ENCODE measurements at regions not wholly inside any gene's neighbourhood (a gene's known extent, or its start where the extent isn't known, plus 50 kb on each side); places are given as distances from the start of the nearest gene placed in this dataset.

- no peaks in the 10 kb centered on the region for H3K27me3 ChIP-seq
- no peak overlapping the region for H3K4me3 ChIP-seq
- H3K4me1 ChIP-seq: no peaks in the 10 kb centered on the region
- DNase-seq (ENCODE audit: low spot score in 2 of 2): peak in 1 of 2 donors; percentile 45
- TF ChIP-seq, protein P1, sequence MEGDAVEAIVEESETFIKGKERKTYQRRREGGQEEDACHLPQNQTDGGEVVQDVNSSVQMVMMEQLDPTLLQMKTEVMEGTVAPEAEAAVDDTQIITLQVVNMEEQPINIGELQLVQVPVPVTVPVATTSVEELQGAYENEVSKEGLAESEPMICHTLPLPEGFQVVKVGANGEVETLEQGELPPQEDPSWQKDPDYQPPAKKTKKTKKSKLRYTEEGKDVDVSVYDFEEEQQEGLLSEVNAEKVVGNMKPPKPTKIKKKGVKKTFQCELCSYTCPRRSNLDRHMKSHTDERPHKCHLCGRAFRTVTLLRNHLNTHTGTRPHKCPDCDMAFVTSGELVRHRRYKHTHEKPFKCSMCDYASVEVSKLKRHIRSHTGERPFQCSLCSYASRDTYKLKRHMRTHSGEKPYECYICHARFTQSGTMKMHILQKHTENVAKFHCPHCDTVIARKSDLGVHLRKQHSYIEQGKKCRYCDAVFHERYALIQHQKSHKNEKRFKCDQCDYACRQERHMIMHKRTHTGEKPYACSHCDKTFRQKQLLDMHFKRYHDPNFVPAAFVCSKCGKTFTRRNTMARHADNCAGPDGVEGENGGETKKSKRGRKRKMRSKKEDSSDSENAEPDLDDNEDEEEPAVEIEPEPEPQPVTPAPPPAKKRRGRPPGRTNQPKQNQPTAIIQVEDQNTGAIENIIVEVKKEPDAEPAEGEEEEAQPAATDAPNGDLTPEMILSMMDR (IDR thresholded peaks at IDR 0.05): no peak
- H3K36me3 ChIP-seq: no peaks in the 10 kb centered on the region
- intact Hi-C loops (cut with DNase I): no loop called here
- no peaks in the 10 kb centered on the region for H3K9me3 ChIP-seq
- no peak overlapping the region for H3K27ac ChIP-seq
Measured at GRCh38 chr15:66956672-66957430, 108.6 kb upstream of the SMAD3 start.

- peak in 1 of 2 donors; percentile 25 for DNase-seq (ENCODE audit: low spot score in 2 of 2)
- intact Hi-C loops (cut with DNase I): no loop called here
- Histone ChIP-seq H3K4me1 (no peaks in the 10 kb centered on the region), H3K36me3 (no peaks in the 10 kb centered on the region), H3K27me3 (no peaks in the 10 kb centered on the region), H3K4me3 (no peak overlapping the region), H3K9me3 (no peaks in the 10 kb centered on the region), H3K27ac (no peak overlapping the region)
- TF ChIP-seq, protein P1 (IDR thresholded peaks at IDR 0.05): no peak
Measured at GRCh38 chr15:66957431-66957720, 108.0 kb upstream of the SMAD3 start.

DNA sequence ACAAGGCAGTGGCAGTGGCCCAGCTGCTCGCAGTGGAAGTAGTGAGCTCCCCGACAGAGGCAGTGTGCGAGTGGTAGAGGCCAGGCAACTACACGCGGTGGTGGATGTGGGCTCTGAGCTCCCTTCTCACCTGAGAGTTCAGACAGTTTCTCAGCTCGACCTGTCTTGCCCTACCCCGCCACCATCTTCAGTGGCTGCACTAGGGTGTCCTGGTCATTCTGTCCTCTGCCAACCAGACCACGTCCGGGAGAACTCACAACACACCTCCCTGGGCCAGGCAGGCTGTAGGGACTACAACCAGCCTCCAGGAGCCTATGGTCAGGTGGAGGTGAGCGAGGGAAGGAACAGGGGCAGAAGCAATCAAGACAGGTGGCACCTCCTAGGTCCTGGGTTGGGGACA is 106.3 kb upstream of the SMAD3 start:
- Histone ChIP-seq H3K27me3 (no peaks in the 10 kb centered on the region), H3K4me3 (no peak overlapping the region), H3K9me3 (no peaks in the 10 kb centered on the region), H3K4me1 (no peaks in the 10 kb centered on the region), H3K36me3 (no peaks in the 10 kb centered on the region), H3K27ac (no peak overlapping the region)
- intact Hi-C loops (cut with DNase I): no loop called here
- TF ChIP-seq, protein P1 (IDR thresholded peaks at IDR 0.05): no peak
- DNase-seq (ENCODE audit: low spot score in 2 of 2): peak in 1 of 2 donors; percentile 47

DNA sequence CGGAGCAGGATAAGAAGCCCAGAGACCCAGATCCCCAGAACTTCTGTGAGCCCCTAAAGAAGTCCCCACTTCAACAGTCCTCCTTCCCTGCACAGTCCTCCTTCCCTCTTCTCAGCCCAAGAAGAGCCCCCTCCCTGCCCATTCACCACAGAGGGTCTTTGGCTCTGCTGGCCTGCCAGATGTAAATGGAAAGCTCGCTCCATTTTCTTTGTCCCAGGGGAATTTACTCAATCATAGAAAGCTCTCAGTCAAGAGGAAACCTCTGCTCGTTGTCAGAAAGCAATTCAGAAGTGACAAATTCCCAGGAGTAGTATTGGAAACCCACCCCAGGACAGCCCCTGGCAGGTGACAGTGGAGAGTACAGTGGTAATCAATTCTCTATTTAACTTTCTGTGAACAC is 105.5 kb upstream of the SMAD3 start:
- no peaks in the 10 kb centered on the region for H3K27me3 ChIP-seq
- peak in 1 of 2 donors; percentile 25 for DNase-seq (ENCODE audit: low spot score in 2 of 2)
- no peaks in the 10 kb centered on the region for H3K9me3 ChIP-seq
- H3K4me3 ChIP-seq: no peak overlapping the region
- H3K36me3 ChIP-seq: no peaks in the 10 kb centered on the region
- no peaks in the 10 kb centered on the region for H3K4me1 ChIP-seq
- no peak overlapping the region for H3K27ac ChIP-seq
- intact Hi-C loops (cut with DNase I): no loop called here
- TF ChIP-seq, protein P1 (IDR thresholded peaks at IDR 0.05): no peak

GRCh38 chr15:66960519-66960918 is 104.9 kb upstream of the SMAD3 start:
- H3K4me3 ChIP-seq: no peak overlapping the region
- TF ChIP-seq, protein P1 (IDR thresholded peaks at IDR 0.05): no peak
- no peaks in the 10 kb centered on the region for H3K27me3 ChIP-seq
- no peaks in the 10 kb centered on the region for H3K9me3 ChIP-seq
- DNase-seq (ENCODE audit: low spot score in 2 of 2): no peak
- intact Hi-C loops (cut with DNase I): no loop called here
- H3K4me1 ChIP-seq: no peaks in the 10 kb centered on the region
- no peaks in the 10 kb centered on the region for H3K36me3 ChIP-seq
- no peak overlapping the region for H3K27ac ChIP-seq
